Subcutaneous abdominal adipose tissue (tissue), 5 donors: ENCODE measurements at regions not wholly inside any gene's neighbourhood (a gene's known extent, or its start where the extent isn't known, plus 50 kb on each side); places are given as distances from the start of the nearest gene placed in this dataset.

Experiments used
- H3K27ac ChIP-seq: one replicate; pipeline ENCODE4 v1.7.0; 2013; ENCODE audit warnings: low read depth, mild to moderate bottlenecking, inconsistent platforms, low read length, moderate library complexity
- H3K27me3 ChIP-seq, 5 donors: one replicate each; pipeline ENCODE4 v1.7.0; 2013; ENCODE audit warnings: low read length in 5 of 5, inconsistent platforms in 1 of 5; ENCODE audit not compliant: control insufficient read depth in 5 of 5, insufficient read depth in 4 of 5
- H3K36me3 ChIP-seq, 5 donors: one replicate each; pipeline ENCODE4 v1.7.0; 2013; ENCODE audit warnings: low read length in 5 of 5; ENCODE audit not compliant: control insufficient read depth in 5 of 5, insufficient read depth in 5 of 5
- H3K4me1 ChIP-seq, 5 donors: one replicate each; pipeline ENCODE4 v1.7.0; 2013; ENCODE audit warnings: low read length in 5 of 5, mild to moderate bottlenecking in 3 of 5, moderate library complexity in 1 of 5; ENCODE audit not compliant: control insufficient read depth in 5 of 5, insufficient read depth in 5 of 5
- H3K4me3 ChIP-seq, 5 donors: one replicate each; pipeline ENCODE4 v1.7.0; 2013; ENCODE audit warnings: low read length in 5 of 5, low read depth in 1 of 5
- H3K9ac ChIP-seq, 5 donors: one replicate each; pipeline ENCODE4 v1.7.0; 2013; ENCODE audit warnings: low read length in 5 of 5, mild to moderate bottlenecking in 4 of 5, moderate library complexity in 3 of 5
- H3K9me3 ChIP-seq, 5 donors: one replicate each; pipeline ENCODE4 v1.7.0; 2013; ENCODE audit warnings: low read length in 5 of 5; ENCODE audit not compliant: control insufficient read depth in 5 of 5
- donor health status: healthy.
- donor health status: healthy.
- donor health status: healthy.
- donor health status: healthy.
- donor health status: healthy.

DNA sequence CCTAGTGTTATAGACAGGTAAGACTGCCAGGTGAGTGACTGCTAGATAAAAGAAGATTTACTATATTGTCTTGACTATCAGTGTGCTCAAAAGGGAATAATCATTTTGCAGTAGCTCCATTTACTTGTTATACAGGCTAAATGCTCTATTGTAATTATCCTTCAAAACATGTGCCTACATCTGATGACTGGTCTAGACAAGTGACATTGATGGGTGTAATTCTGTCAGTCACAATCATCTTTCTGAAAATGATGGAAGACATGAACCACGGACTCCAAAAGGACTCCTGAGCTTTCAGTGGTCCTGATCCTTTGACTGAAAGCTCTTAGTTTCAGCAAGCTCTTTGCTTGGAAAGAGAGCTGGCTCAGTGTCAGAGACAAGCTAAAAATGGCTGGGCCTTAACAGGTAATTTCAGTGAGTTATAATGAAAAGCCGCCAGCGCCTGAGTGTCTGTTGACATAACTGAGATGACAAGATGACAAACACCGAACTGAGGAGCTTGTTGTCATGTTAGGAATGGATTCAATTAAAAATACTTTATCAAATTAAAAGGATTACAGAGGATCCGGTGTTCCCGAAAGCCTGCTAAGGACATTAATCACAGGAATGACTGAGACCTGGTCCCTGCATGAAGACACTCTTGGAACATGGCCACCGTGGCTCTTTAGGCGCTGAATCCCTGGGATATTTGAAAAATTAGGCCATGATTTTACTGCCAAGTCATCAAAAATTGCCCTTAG is 141.7 kb downstream of the CMPK2 start:
- Histone ChIP-seq H3K27me3 (no peaks in the 10 kb centered on the region), H3K9me3 (no peaks in the 10 kb centered on the region), H3K4me1 (no peaks in the 10 kb centered on the region), H3K9ac (no peak overlapping the region), H3K36me3 (no peaks in the 10 kb centered on the region), H3K4me3 (no peak overlapping the region), H3K27ac (no peak overlapping the region)

DNA sequence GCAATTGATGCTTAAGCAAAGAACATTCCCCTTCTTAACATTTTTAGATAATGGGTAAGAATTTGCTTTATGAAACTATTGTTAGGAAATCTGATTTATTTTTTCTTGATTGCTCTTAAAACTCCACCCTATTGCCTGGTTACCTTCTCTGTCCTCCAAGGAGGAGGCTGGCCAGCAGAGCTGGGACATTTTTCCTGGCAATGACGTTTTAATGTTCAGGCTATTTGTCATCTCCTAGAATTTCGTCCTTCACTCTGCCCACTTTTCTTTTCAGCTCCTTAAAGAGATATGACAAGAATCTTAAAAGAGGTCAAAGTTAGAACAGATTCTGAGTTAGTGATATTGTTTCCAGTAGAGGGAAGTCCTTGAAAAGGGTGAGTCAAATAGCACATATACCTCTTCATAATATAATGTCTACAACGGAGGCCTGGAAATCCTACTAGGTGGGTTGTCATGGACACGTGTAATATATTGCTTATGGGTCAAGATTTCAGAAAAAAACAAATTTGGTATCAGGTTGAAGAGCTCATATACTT is 141.0 kb downstream of the CMPK2 start:
- H3K9ac ChIP-seq = no peak overlapping the region
- H3K4me3 ChIP-seq = no peak overlapping the region
- H3K9me3 ChIP-seq = no peaks in the 10 kb centered on the region
- H3K4me1 ChIP-seq = no peaks in the 10 kb centered on the region
- no peak overlapping the region for H3K27ac ChIP-seq
- no peaks in the 10 kb centered on the region for H3K27me3 ChIP-seq
- no peaks in the 10 kb centered on the region for H3K36me3 ChIP-seq

- Histone ChIP-seq H3K9ac (no peak overlapping the region), H3K36me3 (no peaks in the 10 kb centered on the region), H3K4me3 (no peak overlapping the region), H3K27me3 (no peaks in the 10 kb centered on the region), H3K27ac (no peak overlapping the region), H3K9me3 (peaks cover 0 to 4% (median 0%) of the 10 kb centered on the region in 5 donors), H3K4me1 (no peaks in the 10 kb centered on the region)
These were observed 137.6 kb downstream of the CMPK2 start for GRCh38 chr2:6728156-6728555.

DNA sequence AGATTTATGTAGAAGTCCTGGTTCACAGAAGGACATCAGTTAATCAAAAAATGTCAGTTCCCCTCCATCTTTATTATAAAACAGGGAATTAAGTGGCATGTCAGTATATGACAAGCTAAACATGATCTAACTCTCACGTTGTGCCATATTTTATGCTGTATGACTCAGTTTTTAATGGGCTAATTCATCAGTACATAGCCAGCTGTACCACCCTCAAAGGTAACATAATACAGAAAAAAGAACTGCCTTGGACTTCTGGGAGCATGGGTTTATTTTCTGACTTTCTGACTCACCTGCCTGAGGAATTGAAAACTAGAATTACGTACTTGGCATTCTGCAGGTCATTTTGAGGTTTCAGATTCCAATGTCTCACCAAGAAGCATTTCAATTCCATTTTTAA is 135.7 kb downstream of the CMPK2 start:
- Histone ChIP-seq H3K9ac (no peak overlapping the region), H3K4me3 (no peak overlapping the region), H3K27me3 (no peaks in the 10 kb centered on the region), H3K27ac (no peak overlapping the region), H3K9me3 (peaks cover 0 to 4% (median 0%) of the 10 kb centered on the region in 5 donors), H3K36me3 (no peaks in the 10 kb centered on the region), H3K4me1 (no peaks in the 10 kb centered on the region)

- Histone ChIP-seq H3K27ac (no peak overlapping the region), H3K36me3 (no peaks in the 10 kb centered on the region), H3K9me3 (peaks cover 0 to 4% (median 0%) of the 10 kb centered on the region in 5 donors)
These were observed 134.8 kb downstream of the CMPK2 start for GRCh38 chr2:6730649-6731532.

GRCh38 chr2:6739547-6739946 is 126.2 kb downstream of the CMPK2 start:
- no peak overlapping the region for H3K27ac ChIP-seq
- peaks cover 0 to 2% (median 0%) of the 10 kb centered on the region in 5 donors for H3K9me3 ChIP-seq
- peaks cover 0 to 6% (median 0%) of the 10 kb centered on the region in 5 donors for H3K27me3 ChIP-seq
- no peaks in the 10 kb centered on the region for H3K36me3 ChIP-seq
- H3K9ac ChIP-seq = no peak overlapping the region
- H3K4me1 ChIP-seq = no peaks in the 10 kb centered on the region
- no peak overlapping the region for H3K4me3 ChIP-seq

More at GRCh38 chr2:6730649-6731532, 134.8 kb downstream of the CMPK2 start:
- Histone ChIP-seq H3K4me1 (no peaks in the 10 kb centered on the region), H3K4me3 (no peak overlapping the region), H3K27me3 (no peaks in the 10 kb centered on the region), H3K9ac (no peak overlapping the region)

GRCh38 chr2:6741229-6741628 is 124.5 kb downstream of the CMPK2 start:
- H3K4me3 ChIP-seq = no peak overlapping the region
- no peaks in the 10 kb centered on the region for H3K36me3 ChIP-seq
- H3K9me3 ChIP-seq = peaks cover 0 to 2% (median 0%) of the 10 kb centered on the region in 5 donors
- no peak overlapping the region for H3K9ac ChIP-seq
- no peaks in the 10 kb centered on the region for H3K4me1 ChIP-seq
- H3K27me3 ChIP-seq = peaks cover 0 to 6% (median 0%) of the 10 kb centered on the region in 5 donors
- H3K27ac ChIP-seq = no peak overlapping the region

- Histone ChIP-seq H3K9ac (no peak overlapping the region), H3K27ac (no peak overlapping the region), H3K4me3 (no peak overlapping the region), H3K27me3 (peaks cover 0 to 6% (median 2%) of the 10 kb centered on the region in 5 donors), H3K4me1 (no peaks in the 10 kb centered on the region), H3K9me3 (peaks cover 0 to 2% (median 0%) of the 10 kb centered on the region in 5 donors), H3K36me3 (no peaks in the 10 kb centered on the region)
These were observed 121.7 kb downstream of the CMPK2 start for GRCh38 chr2:6744038-6744437.

DNA sequence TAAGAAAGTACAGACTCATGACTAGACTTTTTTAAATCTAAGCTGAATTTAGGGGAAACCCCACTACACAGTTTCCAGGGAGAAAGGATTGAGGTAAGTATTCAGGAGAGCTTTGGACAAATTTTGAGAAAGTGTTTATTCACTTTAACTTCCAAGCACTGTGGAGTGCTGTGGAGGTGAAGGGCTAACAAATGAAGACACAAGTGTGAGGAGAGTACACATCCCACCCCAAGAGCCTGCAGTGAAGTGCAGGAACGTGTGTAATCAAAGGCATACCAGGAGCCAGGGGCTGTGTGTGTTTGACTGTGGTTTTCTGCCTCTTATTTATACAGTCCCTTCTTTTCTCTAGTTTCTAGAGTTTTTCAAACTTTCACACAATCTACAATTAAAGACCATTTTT is 118.3 kb downstream of the CMPK2 start:
- peaks cover 0 to 4% (median 0%) of the 10 kb centered on the region in 5 donors for H3K27me3 ChIP-seq
- no peak overlapping the region for H3K27ac ChIP-seq
- peaks cover 0 to 18% (median 3%) of the 10 kb centered on the region in 5 donors for H3K4me1 ChIP-seq
- peaks cover 0 to 2% (median 0%) of the 10 kb centered on the region in 5 donors for H3K9me3 ChIP-seq
- no peak overlapping the region for H3K4me3 ChIP-seq
- no peak overlapping the region for H3K9ac ChIP-seq
- H3K36me3 ChIP-seq = no peaks in the 10 kb centered on the region
